HepG2 (cell line): ENCODE measurements at regions not wholly inside any gene's neighbourhood (a gene's known extent, or its start where the extent isn't known, plus 50 kb on each side); places are given as distances from the start of the nearest gene placed in this dataset.
A peak's percentile ranks its signal among the peaks of the same experiment; 100 is the strongest.

Experiments
- ATAC-seq: fragments of 200-7000 bp; cut with Tn5 transposase; 3 replicates; pipeline ENCODE4 v1.9.1; 2020; ENCODE audit warnings: mild to moderate bottlenecking, moderate library complexity
- BruUV-seq: library from RNA; stranded (reverse); fragments of 400-500 nt; replicated peaks from 2 replicates; lab custom pipeline; 2021; lab: Mats Ljungman, UMichigan
- CTCF ChIA-PET: fragments of 300-600 bp; formaldehyde crosslinking; extraction: SDS; loops from one replicate; lab custom pipeline; 2021; ENCODE audit warnings: low total read pairs, inconsistent platforms, low intra/inter-chr PET ratio; lab: Yijun Ruan, JAX
- POLR2A ChIA-PET: fragments of 350-600 bp; sonication (Branson Sonifier 250); formaldehyde crosslinking; loops from one replicate; lab custom pipeline; 2020; ENCODE audit warnings: antibody characterized with exemption, inconsistent platforms; lab: Yijun Ruan, JAX
- DNase-seq: peaks from one replicate; pipeline ENCODE4 v3.0.0-alpha.2; 2015; ENCODE audit warnings: low spot score
- FAIRE-seq: peaks from 3 replicates; lab custom pipeline; 2011; peaks lifted over from hg19 to GRCh38; lab: Jason Lieb, UNC
- H2AFZ ChIP-seq: one replicate; pipeline ENCODE4 v1.6.1; 2011; ENCODE audit warnings: low read length, inconsistent platforms
- H3K27ac ChIP-seq: fragments of 300-600 bp; 3 replicates; pipeline ENCODE4 v1.8.0; 2011; ENCODE audit warnings: mixed run types, mild to moderate bottlenecking, mixed read lengths, low read length, inconsistent platforms; ENCODE audit not compliant: insufficient read depth; ENCODE audit errors: extremely low read length
- H3K27me3 ChIP-seq, 2 experiments: fragments of 200-600 bp in 1 of 2; 2 replicates in 1 of 2; 3 replicates in 1 of 2; pipeline versions ENCODE4 v1.6.0 to v1.8.0; 2011; ENCODE audit warnings: low read length in 2 of 2, mild to moderate bottlenecking in 2 of 2, moderate library complexity in 2 of 2, inconsistent platforms in 1 of 2; ENCODE audit not compliant: insufficient read depth in 2 of 2, control insufficient read depth in 1 of 2
- H3K36me3 ChIP-seq, 2 experiments: fragments of 200-600 bp in 1 of 2; replicated peaks in 1 of 2; 2 replicates in 1 of 2; 3 replicates in 1 of 2; pipeline versions ENCODE4 v1.5.1 to v1.8.0; 2011; ENCODE audit warnings: low read length in 2 of 2, inconsistent platforms in 1 of 2; ENCODE audit not compliant: insufficient read depth in 2 of 2, control insufficient read depth in 1 of 2
- H3K4me1 ChIP-seq: 2 replicates; pipeline ENCODE4 v1.5.1; 2012; ENCODE audit warnings: low read length, inconsistent platforms; ENCODE audit not compliant: insufficient read depth
- H3K4me2 ChIP-seq: 2 replicates; pipeline ENCODE4 v1.6.0; 2011; ENCODE audit warnings: low read depth, low read length, inconsistent platforms
- H3K4me3 ChIP-seq, 3 experiments: fragments of 200-600 bp in 1 of 3; sonication (generic), shearing (Covaris generic) in 1 of 3; replicated peaks in 1 of 3; 2 replicates each; pipeline ENCODE4 v1.5.1; 2011 to 2016; ENCODE audit warnings: low read length in 3 of 3, inconsistent platforms in 2 of 3, low read depth in 2 of 3, mild to moderate bottlenecking in 2 of 3, control low read depth in 1 of 3, mixed read lengths in 1 of 3; ENCODE audit not compliant: insufficient read depth in 1 of 3
- H3K79me2 ChIP-seq: one replicate; pipeline ENCODE4 v1.6.1; 2011; ENCODE audit warnings: low read length, inconsistent platforms; ENCODE audit not compliant: insufficient read depth
- H3K9ac ChIP-seq: 2 replicates; pipeline ENCODE4 v1.6.0; 2011; ENCODE audit warnings: mild to moderate bottlenecking, low read depth, low read length, inconsistent platforms; ENCODE audit not compliant: insufficient read depth
- H3K9me3 ChIP-seq: 2 replicates; pipeline ENCODE4 v1.5.1; 2012; ENCODE audit warnings: mild to moderate bottlenecking, low read length
- H4K20me1 ChIP-seq: 2 replicates; pipeline ENCODE4 v1.6.0; 2011; ENCODE audit warnings: inconsistent platforms, mild to moderate bottlenecking, low read length, moderate library complexity; ENCODE audit not compliant: insufficient read depth
- ATF2 ChIP-seq: sonication (generic); formaldehyde crosslinking; IDR thresholded peaks from 2 replicates; pipeline ENCODE4 v1.4.0; 2020; ENCODE audit warnings: missing genetic modification reagents
- FOXA3 ChIP-seq: IDR thresholded peaks from 2 replicates; pipeline ENCODE4 v1.6.1; 2016; ENCODE audit warnings: missing genetic modification reagents, missing compliant biosample characterization
- FOXP4 ChIP-seq: sonication (generic); formaldehyde crosslinking; IDR thresholded peaks from 2 replicates; pipeline ENCODE4 v1.4.0; 2020; ENCODE audit warnings: missing genetic modification reagents
- JARID2 ChIP-seq: sonication (generic); formaldehyde crosslinking; IDR thresholded peaks from 2 replicates; pipeline ENCODE4 v1.8.1; 2023; ENCODE audit warnings: missing genetic modification reagents, inconsistent platforms; ENCODE audit not compliant: insufficient replicate concordance
- MBD4 ChIP-seq: IDR thresholded peaks from 2 replicates; pipeline ENCODE4 v1.6.1; 2012; ENCODE audit warnings: low read length, inconsistent platforms, borderline replicate concordance
- MXI1 ChIP-seq: IDR thresholded peaks from 3 replicates; pipeline ENCODE4 v1.6.1; 2012; ENCODE audit warnings: low read depth, low read length, inconsistent platforms, borderline replicate concordance
- TBP ChIP-seq: sonication (generic); formaldehyde crosslinking; IDR thresholded peaks from 2 replicates; pipeline ENCODE4 v1.5.0; 2020; ENCODE audit warnings: missing genetic modification reagents
- TEF ChIP-seq: sonication (generic); formaldehyde crosslinking; IDR thresholded peaks from 2 replicates; pipeline ENCODE4 v1.5.0; 2020; ENCODE audit warnings: missing genetic modification reagents
- ZBTB7B ChIP-seq: sonication (generic); formaldehyde crosslinking; IDR thresholded peaks from 2 replicates; pipeline ENCODE4 v1.4.0; 2020; ENCODE audit warnings: missing genetic modification reagents
- ZNF331 ChIP-seq: sonication (generic); formaldehyde crosslinking; IDR thresholded peaks from 2 replicates; pipeline ENCODE4 v1.4.0; 2020; ENCODE audit warnings: missing genetic modification reagents
- ZNF570 ChIP-seq: sonication (generic); formaldehyde crosslinking; IDR thresholded peaks from 2 replicates; pipeline ENCODE4 v1.4.0; 2020; ENCODE audit warnings: mild to moderate bottlenecking, missing genetic modification reagents, borderline replicate concordance
- ZNF878 ChIP-seq: sonication (generic); formaldehyde crosslinking; IDR thresholded peaks from 2 replicates; pipeline ENCODE4 v1.8.1; 2023; ENCODE audit warnings: mild to moderate bottlenecking, missing genetic modification reagents, moderate library complexity
- ZSCAN21 ChIP-seq: sonication (generic); formaldehyde crosslinking; IDR thresholded peaks from 2 replicates; pipeline ENCODE4 v1.8.0; 2022; ENCODE audit warnings: mild to moderate bottlenecking, missing genetic modification reagents, moderate library complexity, borderline replicate concordance
- WGBS: methylation state at CpG from one replicate; pipeline ENCODE4 v1.1.6; 2017; ENCODE audit warnings: low lambda C conversion rate; 5-methylcytosine and 5-hydroxymethylcytosine counted together
- in situ Hi-C: cut with HindIII; loops from 2 replicates; pipeline ENCODE4 v1.10.0; 2017; ENCODE audit warnings: low pct_unique_long_range_greater_than_20kb; ENCODE audit not compliant: extremely low pct_ligation_motif_present
- intact Hi-C: fragments of 100-400 bp; cut with micrococcal nuclease; formaldehyde crosslinking; loops from one replicate; pipeline ENCODE4 v1.10.0; 2022; ENCODE audit not compliant: unreplicated experiment

- TF ChIP-seq ZNF570: no peak
These were observed 51.8 kb upstream of the H6PD start (continued) for GRCh38 chr1:9182784-9183257.

- DNase-seq: no peak
- Histone ChIP-seq H3K4me2 (peak overlapping the region; percentile 90; the same call in 1 of the 2 replicates), H2AFZ (no peak overlapping the region), H3K9me3 (no peaks in the 10 kb centered on the region), H3K4me3 (peak overlapping the region in 1 of 3 experiments; percentile 94; a peak in 2 of 6 replicates), H3K79me2 (peaks cover 40% of the 10 kb centered on the region), H3K4me1 (peaks cover 76% of the 10 kb centered on the region), H3K27me3 (no peaks in the 10 kb centered on the region; a peak in 1 of 5 replicates), H3K36me3 (peaks cover 6 to 10% of the 10 kb centered on the region in 2 experiments; a peak in 3 of 5 replicates), H3K27ac (no peak overlapping the region), H3K9ac (peak overlapping the region; percentile 5; the same call in 1 of the 2 replicates), H4K20me1 (peaks cover 28% of the 10 kb centered on the region)
- CTCF ChIA-PET: no interaction called here
- intact Hi-C loops (loop anchor here (5.0 kb wide), 1 partner anchor 71 kb away; no protein-coding TSS in a partner anchor), in situ Hi-C loops (no loop called here)
- TF ChIP-seq FOXA3 (CRISPR knock-in tag) (no peak), TEF (CRISPR knock-in tag) (no peak), FOXP4 (CRISPR knock-in tag) (no peak), ATF2 (CRISPR knock-in tag) (no peak), MXI1 (no peak), ZBTB7B (CRISPR knock-in tag) (no peak), ZSCAN21 (CRISPR knock-in tag) (no peak), ZNF331 (CRISPR knock-in tag) (no peak), JARID2 (CRISPR knock-in tag) (no peak), MBD4 (no peak), ZNF878 (CRISPR knock-in tag) (no peak), TBP (CRISPR knock-in tag) (no peak)
- no peak for ATAC-seq
- POLR2A ChIA-PET: no interaction called here
- WGBS: 97% methylated on average over 24 of the region's 24 CpGs
- BruUV-seq: no TSS peak
- no peak for FAIRE-seq
These were observed 51.1 kb upstream of the H6PD start for GRCh38 chr1:9183441-9183840.
